NCI-H82 treated with DMSO at 0.1 percent for 48 hours (cell line): ENCODE measurements at regions not wholly inside any gene's neighbourhood (a gene's known extent, or its start where the extent isn't known, plus 50 kb on each side); places are given as distances from the start of the nearest gene placed in this dataset.

Experiments
- DNase-seq: peaks from one replicate; lab custom pipeline; 2025; ENCODE audit not compliant: unreplicated experiment; lab: John Stamatoyannopoulos, UW

- no peak for DNase-seq
These were observed 75.1 kb upstream of the IER5L start for GRCh38 chr9:129252937-129253802.

GRCh38 chr9:129250786-129251185, 72.7 kb upstream of the IER5L start:
- no peak for DNase-seq

- DNase-seq = no peak
These were observed 69.5 kb upstream of the IER5L start for GRCh38 chr9:129247285-129248153.

- DNase-seq = no peak
These were observed 67.2 kb upstream of the IER5L start for GRCh38 chr9:129245276-129245675.

- DNase-seq = no peak
These were observed 65.0 kb upstream of the IER5L start for GRCh38 chr9:129242971-129243561.

- DNase-seq = no peak
These were observed 64.3 kb upstream of the IER5L start for GRCh38 chr9:129242191-129242941.

- no peak for DNase-seq
These were observed 63.7 kb upstream of the IER5L start for GRCh38 chr9:129241725-129242124.

GRCh38 chr9:129240581-129241211, 62.6 kb upstream of the IER5L start:
- no peak for DNase-seq

- DNase-seq = no peak
These were observed 62.0 kb upstream of the IER5L start for GRCh38 chr9:129239946-129240490.

GRCh38 chr9:129237803-129238202, 59.7 kb upstream of the IER5L start:
- DNase-seq = no peak

- no peak for DNase-seq
These were observed 59.1 kb upstream of the IER5L start for GRCh38 chr9:129237164-129237611.

- no peak for DNase-seq
These were observed 58.5 kb upstream of the IER5L start for GRCh38 chr9:129236441-129237145.

- no peak for DNase-seq
These were observed 57.9 kb upstream of the IER5L start for GRCh38 chr9:129235931-129236331.

GRCh38 chr9:129235041-129235930, 57.2 kb upstream of the IER5L start:
- no peak for DNase-seq

- no peak for DNase-seq
These were observed 56.4 kb upstream of the IER5L start for GRCh38 chr9:129234491-129234890.

- no peak for DNase-seq
These were observed 55.0 kb upstream of the IER5L start for GRCh38 chr9:129232839-129233591.

GRCh38 chr9:129231759-129232158, 53.7 kb upstream of the IER5L start:
- DNase-seq = no peak
